ENCODE measurements at regions not wholly inside any gene's neighbourhood (a gene's known extent, or its start where the extent isn't known, plus 50 kb on each side); places are given as distances from the start of the nearest gene placed in this dataset.

DNA sequence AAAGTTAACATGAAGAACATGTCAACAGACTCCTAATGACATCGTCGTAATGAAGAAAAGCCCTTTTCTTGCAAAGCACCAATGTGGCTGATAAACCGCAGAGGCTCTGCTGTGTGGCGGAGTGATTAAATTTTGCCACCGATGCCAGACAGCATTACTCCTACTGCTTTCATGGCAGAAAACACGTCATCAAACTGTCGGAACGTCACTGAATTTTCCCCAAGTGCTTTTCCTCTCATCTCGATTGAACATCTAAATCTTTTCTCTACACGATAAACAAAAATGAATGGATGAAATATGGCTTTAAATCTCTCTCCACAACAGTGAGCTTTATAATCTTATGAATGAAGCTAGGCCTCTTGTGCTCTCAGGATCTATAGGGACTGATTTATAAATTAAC, 159.8 kb upstream of the REG3G start:
- DNase-seq: no peak

DNA sequence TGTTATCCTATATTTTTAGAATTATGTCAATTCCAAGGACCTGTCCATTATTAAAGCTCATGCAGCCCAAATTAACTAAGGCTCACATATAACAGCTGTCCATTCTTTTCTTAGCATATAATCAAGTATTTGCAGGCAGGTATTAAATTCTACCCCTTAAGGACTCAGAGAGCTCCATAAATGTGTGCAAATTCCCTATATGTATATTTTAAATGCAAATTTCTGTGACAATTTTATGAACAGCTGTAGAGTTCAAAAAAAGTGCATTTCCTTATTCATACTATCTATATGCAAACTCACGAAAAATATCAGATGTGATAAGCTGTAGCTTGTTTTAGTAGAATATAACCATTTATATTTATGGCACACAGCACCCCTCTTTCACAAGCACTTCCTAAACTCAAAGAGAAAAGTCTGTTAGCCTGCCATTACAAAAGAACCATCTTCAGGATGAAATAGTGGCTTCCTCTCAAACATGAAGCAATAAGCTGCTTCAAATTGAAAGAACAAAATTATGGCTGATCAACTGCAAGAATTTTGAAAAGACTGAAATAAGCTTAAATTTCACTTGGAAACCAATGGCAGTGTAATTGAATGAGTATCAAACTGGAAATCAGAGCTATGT, 155.0 kb upstream of the REG3G start:
- DNase-seq: no peak

DNA sequence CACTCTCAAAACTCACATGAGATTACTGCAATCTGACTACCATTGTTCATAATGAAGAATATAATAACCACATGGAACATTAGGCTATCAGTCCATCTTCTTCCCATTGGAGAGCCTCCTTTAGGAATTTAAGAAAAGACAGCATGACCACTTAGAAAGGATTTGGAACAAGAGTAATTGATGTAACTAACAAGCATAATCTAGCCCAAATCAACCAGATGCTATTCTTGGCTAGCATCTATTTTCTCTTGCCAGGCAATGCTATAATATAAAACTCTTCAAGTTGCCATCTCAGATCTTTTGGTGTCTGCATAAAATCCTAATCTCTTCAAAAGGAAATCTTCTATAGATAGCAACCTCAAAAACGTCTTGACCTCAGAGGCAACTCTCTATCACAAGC, 152.0 kb upstream of the REG3G start:
- no peak for DNase-seq

DNA sequence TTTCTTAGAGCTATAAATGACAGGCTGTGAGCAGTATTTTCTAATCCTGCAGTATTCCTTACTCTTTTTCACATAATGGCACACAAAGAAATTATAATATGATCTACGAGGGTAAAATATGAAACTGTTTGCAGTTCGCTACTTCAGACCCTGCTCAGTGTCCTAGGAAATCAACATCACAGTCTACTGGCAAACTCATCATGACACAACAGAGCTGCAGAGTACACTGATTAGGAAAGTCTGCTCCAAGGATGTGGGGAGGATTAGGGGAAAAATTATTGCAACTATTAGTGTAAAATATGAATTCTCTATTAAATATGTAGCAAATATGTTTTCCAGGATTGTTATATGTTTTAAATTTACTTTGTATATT, 149.2 kb upstream of the REG3G start:
- no peak for DNase-seq

DNA sequence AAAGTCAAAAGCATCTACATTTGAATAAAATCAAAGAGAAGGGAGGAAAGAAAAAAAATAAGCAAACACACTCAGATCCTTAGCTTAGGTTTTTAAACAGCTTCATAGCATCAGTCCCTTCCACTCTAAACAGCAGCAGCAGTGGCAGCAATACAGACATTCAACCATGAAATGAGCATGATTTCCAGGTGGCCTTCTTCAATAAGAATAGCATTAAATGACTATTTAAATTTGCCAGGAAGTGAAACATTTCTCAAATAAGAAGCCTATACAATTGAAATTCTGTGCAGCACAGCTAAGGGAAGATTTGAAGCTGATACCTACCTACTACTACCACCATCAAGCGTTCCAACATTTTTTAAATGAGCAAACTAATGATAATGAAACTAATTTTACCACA, 138.1 kb upstream of the REG3G start:
- no peak for DNase-seq

DNA sequence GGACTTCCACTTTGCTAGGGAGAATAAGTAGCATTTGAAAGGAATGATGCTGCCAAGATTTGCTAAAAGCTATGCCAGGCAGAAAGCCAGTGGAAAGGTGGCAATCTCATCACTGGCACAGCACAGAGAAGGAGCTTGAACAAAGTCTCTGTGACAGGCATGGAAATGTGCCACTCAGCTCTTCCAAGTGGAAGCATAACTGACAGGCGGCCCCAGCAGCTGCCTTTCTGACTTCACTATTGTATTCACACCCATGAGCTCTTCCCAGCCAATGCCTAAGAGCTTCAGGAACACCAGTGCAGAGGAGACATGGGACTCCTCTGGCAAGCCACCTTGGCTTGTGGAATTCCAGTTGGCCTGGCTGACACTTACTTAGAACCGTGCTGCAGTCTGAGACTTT, 134.6 kb upstream of the REG3G start:
- no peak for DNase-seq

DNA sequence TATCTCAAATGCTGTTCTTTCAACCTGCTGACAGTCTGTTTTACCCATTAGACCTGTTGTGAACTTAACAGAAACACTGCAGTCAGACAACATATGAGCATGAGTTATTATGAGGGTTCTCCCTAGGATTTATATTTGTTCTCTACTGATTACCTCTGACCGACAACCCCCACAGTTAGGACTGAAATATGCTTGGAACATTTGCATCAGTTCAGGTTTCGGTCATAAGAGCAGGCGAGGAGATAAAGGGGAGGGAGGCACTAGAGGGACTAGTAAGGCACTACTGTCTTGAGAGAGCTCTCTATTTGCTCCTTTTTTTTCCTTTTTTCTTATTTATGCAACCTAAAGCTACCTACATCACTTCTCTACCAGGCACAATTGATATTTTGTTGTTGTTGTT, 133.2 kb upstream of the REG3G start:
- no peak for DNase-seq

DNA sequence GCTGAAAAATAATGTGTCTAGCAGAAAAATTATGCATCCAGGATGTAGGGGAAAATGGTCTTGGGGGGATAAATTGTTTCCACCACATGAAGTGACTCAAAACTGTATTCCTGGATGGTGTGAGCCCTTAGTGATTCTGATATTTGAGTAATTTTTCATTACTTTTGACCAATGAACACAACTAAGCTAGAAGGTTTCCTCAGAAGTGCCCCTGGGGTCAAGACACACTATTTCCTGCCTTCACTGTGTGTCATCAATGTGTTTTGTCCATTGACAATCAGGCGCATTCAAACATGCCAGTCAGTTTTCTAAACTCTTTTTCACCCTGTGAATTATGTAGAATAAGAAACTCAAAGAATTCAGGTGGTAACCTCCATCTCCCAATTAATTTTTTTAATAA, 130.5 kb upstream of the REG3G start:
- DNase-seq: no peak

DNA sequence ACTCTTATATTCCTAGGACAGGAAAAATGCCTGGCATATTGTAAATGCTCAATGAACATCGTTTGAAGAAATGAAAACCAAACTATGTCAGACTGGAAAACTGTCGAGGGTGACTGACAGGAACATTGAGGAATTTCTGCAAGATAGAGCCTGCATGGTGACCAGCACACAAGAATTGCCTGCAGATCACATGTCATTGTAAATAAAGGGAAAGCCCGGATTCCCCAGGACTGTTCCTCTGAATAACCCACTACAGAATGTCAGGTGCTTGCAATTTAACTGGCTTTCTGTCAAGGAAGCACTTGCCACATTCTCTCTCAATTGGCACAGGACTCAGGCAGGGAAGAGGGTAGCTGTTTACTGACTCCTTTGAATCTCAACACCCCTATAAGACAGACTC, 129.0 kb upstream of the REG3G start:
- no peak for DNase-seq

DNA sequence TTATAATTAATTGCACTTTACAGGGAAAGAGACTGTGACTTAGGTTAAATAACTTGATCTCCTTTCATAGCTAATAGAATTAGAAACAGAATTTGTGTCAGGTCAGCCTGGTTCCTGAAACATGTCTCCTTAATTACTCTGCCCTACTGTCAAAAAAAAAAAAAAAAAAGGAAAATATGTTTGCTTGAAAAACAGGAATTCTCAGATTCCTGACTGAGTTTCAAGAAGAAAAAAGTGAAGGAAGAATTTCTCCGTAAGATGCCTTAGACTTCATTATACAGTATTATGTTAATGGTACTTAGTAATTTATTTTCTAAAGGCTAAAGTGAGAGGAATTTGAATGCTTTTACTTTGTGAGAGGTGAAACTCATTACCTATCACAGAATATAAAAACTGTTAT, 118.4 kb upstream of the REG3G start:
- DNase-seq: no peak

DNA sequence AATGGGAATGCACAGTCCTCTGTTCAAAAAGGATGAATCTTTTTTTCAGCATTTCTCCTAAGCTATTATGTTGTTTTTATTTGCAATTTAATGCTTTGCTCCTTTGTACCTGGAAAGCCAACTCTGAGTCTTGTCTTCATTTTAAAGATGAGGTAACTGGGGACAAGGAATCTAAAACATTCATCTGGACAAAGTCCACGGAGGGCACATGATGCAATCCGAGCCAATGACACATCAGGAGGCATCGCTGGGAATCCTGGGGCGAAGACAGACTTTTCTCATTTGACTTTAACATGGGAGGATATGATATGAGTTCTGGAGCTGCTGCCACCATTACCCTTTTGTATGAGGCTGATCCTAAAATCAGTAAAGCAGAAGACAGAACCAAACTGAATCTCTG, 116.5 kb upstream of the REG3G start:
- no peak for DNase-seq

DNA sequence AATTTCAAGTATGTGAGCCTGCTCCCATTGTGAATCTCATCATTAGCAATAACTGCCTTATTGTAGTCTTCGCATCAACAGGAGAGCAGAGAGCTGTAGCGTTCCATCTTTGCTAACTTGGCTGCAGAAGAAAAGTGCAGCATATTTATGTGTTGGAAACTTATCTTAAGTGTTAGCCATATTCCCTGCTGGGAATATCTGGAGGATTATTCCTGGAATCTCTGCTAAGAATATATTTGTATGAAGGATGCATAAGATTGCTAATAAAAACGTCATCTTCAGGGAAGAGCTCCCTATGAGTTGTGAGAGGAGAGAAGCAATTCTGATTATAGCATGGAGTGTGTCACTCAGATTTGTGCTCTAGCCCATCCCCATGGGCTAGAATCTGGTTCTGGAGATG, 115.1 kb upstream of the REG3G start:
- DNase-seq: no peak

DNA sequence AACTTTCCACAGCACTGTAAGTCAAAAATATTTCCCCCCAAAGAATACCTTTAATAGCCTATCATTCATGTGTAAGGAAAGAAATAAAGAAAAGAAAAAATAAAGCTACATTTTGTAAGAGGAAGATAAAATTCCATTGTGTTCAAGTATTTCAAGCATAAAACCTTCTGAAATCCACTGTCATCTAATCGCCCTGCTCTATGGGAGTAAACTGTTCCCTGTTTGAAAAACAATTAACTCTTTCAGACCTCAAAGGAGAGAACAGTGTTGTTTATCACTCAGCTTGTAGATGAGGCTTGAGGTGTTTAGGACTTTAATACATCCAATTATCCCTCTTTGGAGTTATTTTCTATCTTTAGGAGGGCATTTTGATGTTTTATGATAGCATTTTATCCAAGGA, 112.2 kb upstream of the REG3G start:
- no peak for DNase-seq

DNA sequence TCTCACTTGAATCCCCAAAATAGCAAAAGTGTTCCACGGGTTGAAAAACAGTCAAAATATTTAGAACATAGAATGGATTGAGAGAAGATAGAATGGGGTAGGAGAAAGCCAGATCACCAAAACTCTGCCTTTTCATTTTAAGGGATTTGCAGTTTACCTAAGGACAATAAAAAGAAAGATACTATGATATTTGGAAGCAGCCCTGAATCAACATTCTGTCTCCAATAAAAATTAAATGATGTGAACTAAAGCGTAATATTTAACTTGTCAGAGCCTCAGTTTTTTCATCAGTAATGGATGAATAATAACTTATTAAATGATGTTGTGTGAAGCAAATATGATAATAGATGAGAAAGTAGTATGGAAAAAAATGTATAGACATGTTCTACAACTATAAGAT, 100.2 kb upstream of the REG3G start:
- no peak for DNase-seq

DNA sequence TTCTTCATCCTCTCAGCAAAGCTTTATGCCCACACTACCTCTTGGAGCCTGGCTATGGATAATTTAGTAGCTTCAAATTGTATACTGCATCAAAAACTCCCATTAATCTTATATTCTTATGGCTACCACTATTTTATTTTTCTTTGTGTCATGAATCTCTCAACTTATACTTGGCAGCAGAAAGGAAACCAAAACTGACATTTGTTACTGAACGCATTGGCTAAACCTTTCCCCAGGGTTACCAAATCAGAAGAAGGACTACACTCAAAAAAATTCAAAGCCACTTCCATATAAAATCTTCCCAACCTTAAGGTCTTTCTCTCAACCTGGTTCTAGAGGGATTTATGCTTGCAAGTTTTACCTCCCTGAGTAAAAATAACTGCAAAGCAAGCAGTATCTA, 97.0 kb upstream of the REG3G start:
- DNase-seq: no peak

DNA sequence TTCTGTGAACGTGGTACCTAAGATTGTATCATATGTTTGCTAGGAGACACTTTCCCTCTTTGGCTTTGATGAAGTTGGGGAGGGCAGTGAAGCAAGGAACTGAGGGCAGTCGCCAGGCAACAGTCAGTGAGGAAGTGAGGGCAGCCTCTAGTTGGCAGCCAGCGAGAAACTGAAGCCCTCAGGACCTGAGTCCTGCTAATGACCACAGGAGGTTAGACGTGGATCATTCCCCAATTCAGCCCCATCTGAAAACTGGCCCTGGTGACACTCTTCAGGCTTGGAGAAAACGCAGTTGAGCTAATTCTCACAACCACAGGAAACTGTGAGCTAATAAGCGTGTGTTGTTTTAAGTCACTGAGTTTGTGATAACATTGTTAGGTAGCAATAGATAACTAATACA, 84.5 kb upstream of the REG3G start:
- DNase-seq: no peak

DNA sequence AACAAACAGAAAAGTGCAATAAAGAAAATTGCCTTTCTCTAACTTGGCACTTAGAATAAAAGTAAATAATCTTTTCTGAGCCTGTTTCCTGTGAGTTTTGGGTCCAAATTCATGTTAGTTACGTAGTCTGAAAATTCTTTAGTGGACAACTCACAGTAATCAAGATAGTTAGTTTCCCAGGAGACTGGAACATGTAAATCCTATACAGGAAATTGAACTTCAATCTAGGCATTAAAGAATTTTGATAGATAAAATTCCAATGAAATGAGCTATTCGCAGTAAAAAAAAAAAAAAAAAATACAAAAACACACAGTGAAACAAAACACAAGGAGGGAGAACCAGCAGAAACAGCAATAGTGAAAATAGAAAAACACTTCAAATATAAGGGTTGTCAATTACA, 83.8 kb upstream of the REG3G start:
- no peak for DNase-seq

DNA sequence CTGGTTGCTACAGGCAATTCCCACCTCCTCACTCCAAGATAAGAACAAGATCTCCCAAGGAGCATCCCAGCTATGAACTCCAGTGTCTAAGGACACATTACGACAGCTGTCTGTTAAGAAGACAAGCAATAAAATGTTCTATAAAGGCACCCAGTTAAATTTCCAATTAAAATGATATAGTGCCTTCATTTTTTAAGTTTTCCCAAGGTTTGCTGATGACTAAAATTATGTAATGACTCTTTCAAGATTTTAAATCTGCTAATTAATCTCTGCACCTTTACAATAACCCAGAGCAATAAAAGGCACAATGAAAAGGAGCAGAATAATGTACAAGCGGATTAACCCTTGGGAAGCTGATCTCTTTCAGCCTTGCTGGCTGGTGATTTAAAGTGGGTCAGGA, 61.6 kb upstream of the REG3G start:
- no peak for DNase-seq

DNA sequence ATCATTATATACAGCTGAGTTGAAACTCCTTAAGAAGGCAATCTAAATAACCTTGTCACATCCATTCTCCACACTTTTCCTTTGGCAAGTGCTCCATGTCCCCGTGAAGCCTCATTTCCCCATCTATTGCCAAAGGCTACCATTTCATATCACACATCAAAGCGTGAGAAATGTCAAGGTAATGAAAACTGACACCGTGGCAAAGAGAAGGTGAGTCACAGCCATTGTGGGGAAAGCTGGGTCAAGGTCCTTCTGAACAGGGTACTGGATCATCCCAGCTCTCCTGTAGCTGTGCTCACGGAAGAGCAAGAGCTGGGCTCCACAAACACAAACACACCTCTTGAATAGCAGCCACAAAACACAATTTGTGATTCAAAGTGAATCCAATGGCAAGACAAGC, 58.2 kb upstream of the REG3G start:
- no peak for DNase-seq

DNA sequence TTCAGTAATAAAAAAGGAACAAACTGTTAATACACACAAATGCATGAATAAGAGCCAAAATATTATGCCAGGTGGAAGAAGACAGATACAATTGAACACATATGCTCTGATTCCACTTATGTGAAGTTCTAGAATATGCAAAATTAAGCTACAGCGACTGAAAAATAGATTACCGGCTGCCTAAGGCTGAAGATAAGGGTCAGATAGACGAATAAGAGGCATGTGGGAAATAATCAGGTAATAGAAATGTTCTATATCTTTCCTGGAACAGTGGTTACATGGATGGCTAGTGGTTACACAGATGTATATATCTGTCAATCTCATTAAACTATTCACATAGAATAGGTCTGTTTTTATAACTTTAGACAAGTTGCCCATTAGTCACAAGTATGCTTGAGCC, 51.9 kb upstream of the REG3G start:
- DNase-seq: no peak

All from C1 segment of cervical spinal cord (tissue), 14 donors.